ENCODE measurements at regions not wholly inside any gene's neighbourhood (a gene's known extent, or its start where the extent isn't known, plus 50 kb on each side); places are given as distances from the start of the nearest gene placed in this dataset.

GRCh38 chr9:135247227-135247930 lies 159.9 kb downstream of the OLFM1 start:
- TF ChIP-seq, protein P1, sequence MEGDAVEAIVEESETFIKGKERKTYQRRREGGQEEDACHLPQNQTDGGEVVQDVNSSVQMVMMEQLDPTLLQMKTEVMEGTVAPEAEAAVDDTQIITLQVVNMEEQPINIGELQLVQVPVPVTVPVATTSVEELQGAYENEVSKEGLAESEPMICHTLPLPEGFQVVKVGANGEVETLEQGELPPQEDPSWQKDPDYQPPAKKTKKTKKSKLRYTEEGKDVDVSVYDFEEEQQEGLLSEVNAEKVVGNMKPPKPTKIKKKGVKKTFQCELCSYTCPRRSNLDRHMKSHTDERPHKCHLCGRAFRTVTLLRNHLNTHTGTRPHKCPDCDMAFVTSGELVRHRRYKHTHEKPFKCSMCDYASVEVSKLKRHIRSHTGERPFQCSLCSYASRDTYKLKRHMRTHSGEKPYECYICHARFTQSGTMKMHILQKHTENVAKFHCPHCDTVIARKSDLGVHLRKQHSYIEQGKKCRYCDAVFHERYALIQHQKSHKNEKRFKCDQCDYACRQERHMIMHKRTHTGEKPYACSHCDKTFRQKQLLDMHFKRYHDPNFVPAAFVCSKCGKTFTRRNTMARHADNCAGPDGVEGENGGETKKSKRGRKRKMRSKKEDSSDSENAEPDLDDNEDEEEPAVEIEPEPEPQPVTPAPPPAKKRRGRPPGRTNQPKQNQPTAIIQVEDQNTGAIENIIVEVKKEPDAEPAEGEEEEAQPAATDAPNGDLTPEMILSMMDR (IDR thresholded peaks at IDR 0.05; ENCODE audit: insufficient read depth, low read depth, low read length): no peak
- no peak for DNase-seq (ENCODE audit: low read depth)
- no peak overlapping the region for H3K4me3 ChIP-seq (ENCODE audit: low read depth, low read length)

DNA sequence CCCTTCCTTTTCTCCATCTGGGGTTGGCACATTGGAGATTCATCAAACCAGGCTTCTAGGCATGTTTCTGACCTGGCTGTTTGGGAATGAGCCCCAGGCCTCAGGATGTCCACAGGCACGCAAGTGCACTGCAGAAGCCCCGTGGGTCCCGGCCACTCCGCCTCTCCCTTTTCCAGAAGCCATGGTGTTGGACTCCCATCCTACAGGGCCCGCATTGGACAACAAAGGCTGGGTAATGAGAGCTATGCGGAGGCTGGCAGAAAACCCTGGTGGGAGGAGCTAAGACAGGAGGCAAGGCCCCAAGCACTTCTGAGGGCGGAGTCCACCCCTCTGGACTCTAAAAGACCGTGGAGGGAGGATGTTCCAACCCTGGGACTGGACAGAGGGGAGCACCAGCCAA lies 160.6 kb downstream of the OLFM1 start:
- no peak for DNase-seq (ENCODE audit: low read depth)
- TF ChIP-seq, protein P1 (IDR thresholded peaks at IDR 0.05; ENCODE audit: insufficient read depth, low read depth, low read length): no peak
- H3K4me3 ChIP-seq (ENCODE audit: low read depth, low read length): no peak overlapping the region

DNA sequence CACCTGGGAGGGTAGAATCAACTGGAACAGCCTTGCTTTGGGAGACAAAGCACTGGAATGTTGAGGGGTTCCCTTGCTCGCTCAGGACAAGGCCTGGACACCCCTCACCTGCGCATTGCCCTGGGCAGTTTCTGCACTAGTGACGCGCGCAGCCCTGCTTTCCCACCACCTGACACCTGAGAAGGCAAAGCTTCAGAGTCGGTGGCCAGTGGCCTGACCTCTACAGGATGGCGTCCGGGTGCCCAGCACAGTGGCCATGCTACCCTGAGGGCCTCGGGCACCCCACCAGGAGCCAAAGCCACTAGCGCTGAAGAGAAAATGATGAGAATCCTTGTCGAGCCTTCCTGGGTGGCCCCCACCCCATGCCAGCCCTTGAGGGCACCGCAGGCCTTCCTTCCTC lies 161.3 kb downstream of the OLFM1 start:
- no peak for DNase-seq (ENCODE audit: low read depth)

DNA sequence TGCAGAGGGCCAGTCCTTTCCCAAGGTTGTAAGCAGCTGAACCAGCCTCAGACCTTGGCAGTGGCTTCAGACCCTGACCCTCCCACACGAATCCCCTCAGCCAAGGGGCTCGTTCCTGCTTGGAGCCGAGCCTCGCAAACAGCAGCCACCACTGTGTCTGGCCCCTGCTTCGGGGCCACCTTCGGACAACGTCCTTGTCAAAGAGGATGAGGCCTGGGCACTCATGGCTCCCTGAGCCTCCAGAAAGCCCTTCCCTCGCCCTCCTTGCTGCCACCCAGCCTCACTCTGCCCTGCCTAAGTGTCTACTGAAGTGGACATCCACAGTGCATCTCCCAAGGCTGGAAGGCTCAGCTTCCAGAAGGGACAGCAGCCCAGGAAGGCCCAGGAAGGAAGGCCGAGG lies 161.7 kb downstream of the OLFM1 start:
- no peak overlapping the region for H3K4me3 ChIP-seq (ENCODE audit: low read depth, low read length)
- TF ChIP-seq, protein P1 (IDR thresholded peaks at IDR 0.05; ENCODE audit: insufficient read depth, low read depth, low read length): no peak
- no peak for DNase-seq (ENCODE audit: low read depth)

More for the DNA sequence above, 161.3 kb downstream of the OLFM1 start:
- H3K4me3 ChIP-seq (ENCODE audit: low read depth, low read length): no peak overlapping the region
- TF ChIP-seq, protein P1 (IDR thresholded peaks at IDR 0.05; ENCODE audit: insufficient read depth, low read depth, low read length): no peak

DNA sequence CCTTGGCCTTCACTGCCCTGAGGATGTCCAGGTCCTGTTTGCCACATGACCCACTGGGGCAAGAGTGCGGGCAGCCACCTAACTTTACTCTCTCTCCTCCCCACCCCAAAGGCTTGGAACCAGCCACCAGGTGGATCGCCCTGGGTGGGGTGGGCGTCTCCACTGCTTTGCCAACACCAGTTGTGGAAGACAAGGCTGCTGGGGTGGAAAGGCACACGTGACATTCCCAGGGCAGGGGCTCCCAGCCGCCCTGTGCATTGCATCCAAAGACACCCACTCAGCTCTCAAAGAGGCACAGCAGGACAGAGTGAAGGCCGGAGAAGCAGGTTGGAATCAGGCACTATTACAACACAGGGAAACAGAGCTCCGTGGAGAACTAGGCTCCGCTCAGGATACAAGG lies 162.2 kb downstream of the OLFM1 start:
- no peak for DNase-seq (ENCODE audit: low read depth)
- TF ChIP-seq, protein P1 (IDR thresholded peaks at IDR 0.05; ENCODE audit: insufficient read depth, low read depth, low read length): no peak
- H3K4me3 ChIP-seq (ENCODE audit: low read depth, low read length): no peak overlapping the region

DNA sequence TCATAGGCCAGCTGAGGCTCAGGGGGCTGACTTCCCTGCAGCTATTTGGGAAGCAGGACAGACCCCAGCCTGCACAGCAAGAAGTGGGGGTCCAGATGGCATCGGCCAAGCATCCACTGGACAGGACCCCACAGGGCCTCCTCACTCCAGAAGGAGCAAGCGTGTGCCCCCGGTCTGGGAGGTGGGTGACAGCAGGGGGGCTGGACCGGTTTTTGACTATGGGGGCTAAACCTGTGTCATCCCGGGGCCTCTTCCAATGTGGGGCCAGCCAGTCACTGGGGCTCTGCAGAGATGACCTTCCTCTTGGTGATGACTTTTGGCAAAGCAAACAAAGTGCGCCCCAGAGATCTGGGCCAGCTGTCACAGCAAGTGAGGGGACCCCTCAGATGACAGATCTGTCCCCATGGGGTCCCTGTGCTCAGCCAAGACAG lies 163.9 kb downstream of the OLFM1 start:
- TF ChIP-seq, protein P1 (IDR thresholded peaks at IDR 0.05; ENCODE audit: insufficient read depth, low read depth, low read length): no peak
- H3K4me3 ChIP-seq (ENCODE audit: low read depth, low read length): no peak overlapping the region
- no peak for DNase-seq (ENCODE audit: low read depth)
